GM18907 (cell line): ENCODE measurements at regions not wholly inside any gene's neighbourhood (a gene's known extent, or its start where the extent isn't known, plus 50 kb on each side); places are given as distances from the start of the nearest gene placed in this dataset.

Source experiments
- ATAC-seq: cut with Tn5 transposase; IDR thresholded peaks from one replicate; pipeline ENCODE4 v1.9.1; 2021; ENCODE audit warnings: mild to moderate bottlenecking, moderate library complexity; ENCODE audit not compliant: unreplicated experiment

DNA sequence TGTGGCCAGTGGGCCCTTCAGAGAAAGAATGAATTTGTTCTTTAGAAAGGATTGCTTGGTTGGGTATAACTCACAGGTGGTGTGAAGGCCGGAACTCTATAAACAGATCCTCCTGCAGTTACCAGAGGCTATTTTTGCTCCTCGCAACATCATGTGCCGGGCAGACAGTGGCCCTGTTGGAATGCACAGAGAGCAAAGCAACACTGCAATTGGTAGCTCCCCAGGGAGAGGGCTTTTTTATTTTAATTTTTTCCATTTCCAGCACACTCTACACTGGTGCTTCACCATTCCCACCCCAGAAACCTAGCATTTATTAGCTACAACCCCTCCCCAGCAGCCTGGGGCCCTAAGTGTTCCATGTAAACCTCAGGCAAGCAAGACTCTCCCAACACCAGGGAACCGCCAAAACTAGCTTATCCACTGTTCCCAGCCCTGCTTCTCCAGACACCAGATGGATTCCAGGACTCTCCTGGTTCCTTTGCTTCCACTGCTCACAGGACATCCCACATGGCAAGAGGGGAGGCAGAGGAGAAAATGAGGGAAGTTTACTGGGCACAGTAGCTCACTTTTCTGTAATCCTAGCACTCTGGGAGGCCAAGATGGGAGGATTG lies 75.1 kb upstream of the TMEM164 start:
- no peak for ATAC-seq

DNA sequence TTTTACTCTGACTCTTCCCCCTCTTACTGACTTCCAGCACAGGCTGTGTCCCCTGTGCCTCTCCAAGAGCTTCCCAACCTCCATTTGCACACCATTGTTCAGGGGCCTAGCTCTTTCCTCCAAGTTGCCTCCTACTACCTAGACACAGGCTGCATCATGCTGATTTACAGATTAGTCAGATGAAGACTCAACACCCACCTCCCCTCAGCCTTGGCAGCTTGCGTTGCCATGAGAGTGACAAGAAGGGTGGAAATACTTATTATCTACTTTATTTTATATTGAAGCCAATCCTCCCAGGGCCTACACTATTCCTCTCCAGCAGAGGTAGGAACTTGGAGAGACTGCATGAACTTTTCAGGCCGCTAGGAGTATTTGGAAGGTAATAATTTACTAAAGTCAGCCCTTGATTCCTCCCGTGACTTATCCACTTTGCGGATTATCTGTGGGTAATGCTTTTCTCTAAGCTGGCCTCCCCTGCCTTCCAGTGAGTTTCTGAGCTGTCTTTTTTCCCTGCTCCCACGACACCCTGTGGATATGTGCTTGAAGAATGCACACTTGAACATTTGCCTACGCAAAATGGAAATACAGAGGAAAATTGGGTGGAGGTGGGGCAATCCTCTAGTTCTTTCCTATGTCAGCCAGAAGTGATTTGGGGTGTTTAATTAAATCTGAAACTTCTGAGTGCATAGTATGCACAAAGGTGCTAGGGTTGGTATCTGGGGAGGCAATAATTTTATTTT lies 74.1 kb upstream of the TMEM164 start:
- ATAC-seq, result no peak

DNA sequence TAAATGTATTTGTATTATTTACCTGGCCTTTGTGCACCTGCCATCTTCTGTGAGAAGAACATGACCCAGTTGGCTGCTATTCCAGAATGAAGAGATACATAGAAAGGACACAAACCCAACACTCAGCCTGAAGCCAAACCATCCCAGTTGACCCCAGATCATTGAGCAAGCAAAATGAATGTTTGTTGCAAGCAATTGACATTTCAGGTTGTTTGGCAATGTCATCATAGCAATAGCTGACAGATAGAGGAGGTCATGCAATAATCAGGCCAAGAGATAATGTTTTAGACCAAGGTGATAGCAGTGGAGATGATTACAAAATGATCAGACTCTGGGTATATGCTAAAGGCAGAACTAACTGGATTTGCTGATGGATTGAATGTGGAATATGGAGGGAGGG lies 71.2 kb upstream of the TMEM164 start:
- no peak for ATAC-seq

DNA sequence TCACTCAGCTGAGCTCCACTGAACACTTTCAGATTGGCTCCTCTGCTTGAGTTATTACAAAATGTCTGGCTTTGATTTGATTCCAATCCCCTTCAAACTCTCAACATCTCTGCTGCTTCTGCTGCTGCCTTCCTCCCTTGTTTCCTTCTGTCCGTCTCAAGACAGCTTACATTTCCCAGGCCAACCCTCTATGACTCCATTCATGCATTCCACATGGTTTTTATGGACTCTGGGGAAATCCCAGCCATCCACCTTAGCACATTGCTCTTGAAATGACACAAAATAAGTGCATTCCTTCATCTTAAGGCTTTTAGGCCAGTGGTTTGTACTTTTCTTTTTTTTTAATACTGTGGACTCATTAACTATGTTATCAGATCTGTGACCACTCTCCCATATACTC lies 68.5 kb upstream of the TMEM164 start:
- ATAC-seq, result no peak

DNA sequence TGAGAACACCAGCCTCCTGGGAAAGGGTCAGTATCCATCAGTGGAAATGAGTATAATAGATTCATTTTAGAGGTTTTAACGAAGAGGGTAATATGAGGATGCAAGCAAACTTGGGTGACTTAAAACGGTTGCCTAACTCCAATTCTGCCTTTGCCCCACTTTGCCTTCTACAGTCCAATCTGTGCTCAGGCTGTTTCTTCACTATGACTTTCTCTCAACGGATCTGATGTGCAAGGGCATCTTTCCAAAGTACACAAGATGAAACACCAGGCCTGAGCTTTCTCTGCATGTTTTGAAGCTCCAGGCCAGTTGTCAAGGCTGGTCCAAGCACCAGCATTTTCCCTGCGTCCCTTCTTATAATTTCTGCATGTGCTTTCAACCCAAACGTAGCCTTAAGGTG lies 68.0 kb upstream of the TMEM164 start:
- ATAC-seq, result no peak

DNA sequence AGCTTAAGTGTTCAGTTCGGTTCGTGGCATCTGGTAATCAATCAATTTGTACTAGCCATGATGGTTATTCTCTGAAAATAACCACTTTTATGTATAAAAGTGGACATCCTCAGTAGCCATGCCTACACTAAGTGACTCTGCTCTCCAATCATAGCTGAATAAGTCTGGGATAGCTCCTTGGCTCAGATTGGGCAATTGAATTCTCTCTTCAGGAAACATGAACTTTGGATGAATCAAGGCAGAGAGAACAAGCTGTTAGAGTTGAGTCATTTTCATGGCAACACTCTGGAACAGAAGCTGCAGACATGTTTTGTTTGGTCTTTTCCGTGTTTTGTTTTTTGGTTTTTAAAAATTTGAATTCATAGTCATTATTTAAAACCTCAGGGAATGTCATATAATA lies 66.8 kb upstream of the TMEM164 start:
- no peak for ATAC-seq

DNA sequence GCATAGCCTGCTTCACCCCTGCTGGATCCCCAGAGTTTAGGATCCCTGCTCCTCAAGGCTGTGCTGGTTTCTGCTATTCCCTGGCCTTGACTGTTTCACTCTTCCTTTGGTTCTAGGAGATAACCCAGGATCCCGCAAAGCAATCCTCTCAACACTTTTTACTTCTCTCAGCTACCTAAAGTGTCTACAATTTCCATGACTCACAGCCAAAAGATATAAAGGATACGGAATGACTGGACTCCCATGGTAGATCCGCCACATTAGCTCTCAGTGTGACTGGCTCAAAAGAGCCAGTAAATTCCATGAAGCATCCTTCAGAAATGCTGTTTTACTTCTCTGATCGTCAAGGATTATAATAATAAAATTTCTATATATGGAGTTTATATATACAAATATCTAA lies 66.3 kb upstream of the TMEM164 start:
- no peak for ATAC-seq

DNA sequence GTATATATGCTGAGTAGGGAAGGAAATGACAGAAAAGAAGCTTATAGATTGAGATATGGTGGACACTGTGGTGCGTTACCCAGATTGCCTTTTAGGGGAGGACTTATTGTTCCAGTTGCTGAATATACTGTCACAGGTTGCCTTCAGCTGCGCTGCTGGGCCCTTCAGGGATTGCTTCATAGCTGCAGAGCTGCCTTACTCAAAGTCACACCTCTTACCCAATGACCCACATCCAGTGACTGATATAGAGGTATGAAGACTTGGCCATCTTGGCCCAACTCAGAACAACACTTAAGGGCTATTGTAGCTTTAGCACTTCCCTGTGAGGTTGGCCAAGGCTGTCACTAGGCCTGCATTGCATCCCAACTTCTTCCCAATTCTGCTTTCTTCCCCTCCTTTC lies 63.4 kb upstream of the TMEM164 start:
- no peak for ATAC-seq

DNA sequence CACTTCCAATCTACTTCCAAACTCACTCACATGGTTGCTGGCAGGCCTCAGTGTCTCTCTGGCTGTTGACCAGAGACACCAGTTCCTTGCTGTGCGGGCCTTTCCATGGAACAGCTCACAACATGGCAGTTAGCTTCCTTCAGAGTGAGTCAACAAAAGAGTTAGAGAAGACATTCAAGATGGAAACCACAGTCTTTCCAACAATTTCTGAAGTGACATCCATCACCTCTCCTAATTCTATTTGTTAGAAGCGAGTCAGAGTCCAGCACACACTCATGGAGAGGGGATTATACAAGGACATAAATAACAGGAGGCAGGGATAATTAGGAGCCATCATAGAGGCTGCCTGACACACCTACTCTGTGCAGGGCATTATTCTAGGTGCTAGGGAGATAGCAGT lies 62.5 kb upstream of the TMEM164 start:
- no peak for ATAC-seq

DNA sequence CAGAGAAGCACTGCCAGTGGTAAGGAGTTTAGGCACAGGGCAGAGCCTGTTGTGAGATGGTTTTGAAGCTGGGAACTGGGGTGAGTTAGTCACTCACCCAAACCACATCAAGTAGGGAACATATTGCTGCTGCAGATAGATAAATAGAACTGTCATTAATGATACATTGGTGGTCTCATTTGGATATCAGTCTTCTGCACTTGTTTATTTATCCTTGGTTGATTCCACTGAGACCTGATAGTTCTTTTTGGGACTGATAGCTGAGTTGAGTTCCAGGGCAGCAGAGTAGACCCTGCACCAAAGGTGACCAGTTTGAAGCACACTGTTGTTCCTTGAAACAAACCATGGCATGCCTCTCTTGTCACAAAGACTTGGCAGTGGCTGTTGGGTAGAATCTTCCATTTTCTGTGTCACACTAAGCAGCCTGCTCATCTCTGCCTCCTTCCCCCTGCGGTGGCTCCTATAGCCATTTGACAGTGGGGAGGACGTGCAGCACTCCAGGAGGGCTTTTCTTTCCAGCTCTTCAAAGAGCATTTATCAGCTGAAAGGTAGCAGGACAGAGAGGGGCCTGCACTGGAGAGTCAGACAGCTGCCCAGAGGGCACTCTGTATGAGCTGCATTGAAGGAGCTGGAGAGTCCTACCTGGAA lies 59.7 kb upstream of the TMEM164 start:
- ATAC-seq, result no peak

DNA sequence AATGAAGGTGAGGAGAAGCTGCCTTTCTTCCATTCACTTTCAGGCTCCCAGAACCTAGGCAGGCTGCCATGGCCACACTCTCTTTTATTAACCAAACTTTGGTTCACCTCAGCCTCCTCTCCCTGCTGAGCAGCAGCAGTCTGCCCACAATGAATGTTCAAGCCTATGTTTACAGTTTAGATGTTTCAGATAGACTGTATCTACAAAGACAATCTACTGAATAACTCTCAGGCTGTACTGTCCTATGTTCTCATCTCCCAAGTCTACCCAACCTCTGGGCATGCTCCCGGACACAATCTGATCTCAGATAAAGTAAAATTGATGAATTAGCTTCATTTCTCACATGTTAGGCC lies 59.2 kb upstream of the TMEM164 start:
- no peak for ATAC-seq

DNA sequence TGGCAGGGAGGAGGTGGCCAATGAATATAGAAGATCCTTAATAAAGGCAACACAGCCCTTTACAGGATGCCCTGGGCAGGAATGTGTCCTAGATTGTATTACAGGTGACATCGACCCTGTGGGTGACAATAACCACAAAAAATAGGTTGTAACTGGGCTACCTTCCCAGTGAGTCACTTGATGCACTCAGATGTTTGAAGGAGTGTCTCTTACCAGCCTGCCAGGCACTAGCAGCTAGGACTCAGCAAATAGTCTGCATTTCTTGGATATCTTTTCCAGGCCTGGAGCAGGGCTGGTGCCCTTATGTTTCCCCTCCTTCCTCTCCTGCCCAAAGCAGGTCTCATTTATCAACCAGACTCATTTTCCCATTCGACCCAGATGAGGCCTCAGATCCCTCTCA lies 50.9 kb upstream of the TMEM164 start:
- no peak for ATAC-seq

DNA sequence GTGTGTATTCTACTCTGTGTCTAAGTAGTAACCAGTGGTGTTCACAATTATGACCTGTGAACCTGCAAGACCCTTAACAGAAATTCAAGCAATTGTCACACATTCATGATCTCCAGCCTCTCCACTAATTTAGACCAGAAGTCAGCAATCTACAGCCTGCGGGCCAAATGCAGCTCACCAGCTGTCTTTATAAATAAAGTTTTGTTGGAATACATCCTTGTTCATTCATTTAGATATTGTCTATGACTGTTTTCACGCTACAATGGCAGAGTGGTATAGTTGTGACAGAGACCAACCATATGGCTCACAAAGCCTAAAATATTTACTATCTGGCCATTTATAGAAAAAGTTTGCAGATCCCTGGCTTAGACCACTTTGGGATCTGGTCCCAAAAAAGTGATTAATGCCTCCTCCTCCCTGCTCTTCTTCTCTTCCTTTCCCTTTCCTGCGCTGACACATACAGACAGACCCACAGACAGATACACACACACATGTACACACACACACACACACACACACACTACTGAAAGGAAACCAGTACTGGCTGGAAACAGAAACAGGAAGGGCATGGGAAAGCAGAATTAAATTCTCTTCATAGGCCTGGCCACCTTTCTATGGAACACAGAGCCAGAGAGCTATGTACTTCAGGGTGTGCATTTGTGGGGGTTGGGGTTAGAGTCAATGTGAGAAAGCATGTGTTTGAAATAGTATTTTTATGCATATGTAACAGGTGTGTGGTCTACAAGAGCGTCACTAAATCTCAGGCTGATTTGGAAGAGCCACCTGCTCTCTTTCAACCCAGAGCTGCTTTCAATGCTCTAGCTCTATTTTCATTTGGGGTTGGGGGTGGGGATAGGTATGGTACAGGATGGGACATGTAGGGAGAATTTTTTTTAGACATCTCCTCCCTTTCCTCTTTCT lies 49.7 kb upstream of the TMEM164 start:
- peak; percentile 59 for ATAC-seq
